ENCODE measurements at regions not wholly inside any gene's neighbourhood (a gene's known extent, or its start where the extent isn't known, plus 50 kb on each side); places are given as distances from the start of the nearest gene placed in this dataset.

GRCh38 chr1:244970236-244970743, 105.9 kb upstream of the HNRNPU start (continued):
- TF ChIP-seq ZNF431 (CRISPR knock-in tag; IDR thresholded peaks at IDR 0.05) (0 out of 2 replicates have a peak, but pooled peaks have one; percentile 16), VEZF1 (CRISPR knock-in tag; IDR thresholded peaks at IDR 0.05) (peak; percentile 99), CREM (IDR thresholded peaks at IDR 0.05; ENCODE audit: low read depth) (0 out of 2 replicates have a peak, but pooled peaks have one; percentile 9), TAF7 (tag; IDR thresholded peaks at IDR 0.05) (peak; percentile 55; the same call in 1 of the 2 replicates), GATA2 (CRISPR knock-in tag; IDR thresholded peaks at IDR 0.05) (peak; percentile 90), SRF (CRISPR knock-in tag; IDR thresholded peaks at IDR 0.05) (0 out of 4 replicates have a peak, but pooled peaks of 1 of the 2 experiments have one; percentile 58), NR2C2 (CRISPR knock-in tag; IDR thresholded peaks at IDR 0.05) (no peak), NR2C2 (tag; IDR thresholded peaks at IDR 0.05) (peak; percentile 61), ATF6 (CRISPR knock-in tag; IDR thresholded peaks at IDR 0.05) (peak; percentile 44; the same call in 1 of the 2 replicates), ZC3H11A (IDR thresholded peaks at IDR 0.05; ENCODE audit: low read depth, low read length) (0 out of 2 replicates have a peak, but pooled peaks have one; percentile 8), POLR2B (IDR thresholded peaks at IDR 0.05; ENCODE audit: low read depth, partially characterized antibody) (peak; percentile 6), ATF3 (IDR thresholded peaks at IDR 0.05) (no peak), ATF3 (CRISPR knock-in tag; conservative IDR thresholded peaks at IDR 0.05) (0 out of 2 replicates have a peak, but pooled peaks have one; percentile 8), UBTF (IDR thresholded peaks at IDR 0.05; ENCODE audit: borderline replicate concordance in 1 of 2, low read depth in 2 of 2, low read length in 2 of 2) (0 out of 4 replicates have a peak, but pooled peaks have one; percentile 22 to 61), ELK1 (CRISPR knock-in tag; IDR thresholded peaks at IDR 0.05) (no peak), HMBOX1 (IDR thresholded peaks at IDR 0.05) (0 out of 2 replicates have a peak, but pooled peaks have one; percentile 33), ZBTB17 (CRISPR knock-in tag; IDR thresholded peaks at IDR 0.05) (peak; percentile 9), EGR1 (conservative IDR thresholded peaks at IDR 0.05) (peak; percentile 44), RBFOX2 (IDR thresholded peaks at IDR 0.05; ENCODE audit: low read depth, low read length) (peak; percentile 72)

Data from K562 (cell line).